ENCODE measurements at regions not wholly inside any gene's neighbourhood (a gene's known extent, or its start where the extent isn't known, plus 50 kb on each side); places are given as distances from the start of the nearest gene placed in this dataset.
"Not testable (repeated sequence)": the region's sequence is repeated elsewhere in the genome, so short reads cannot be mapped to it uniquely, and the experiment has no call there.

- H3K4me3 Mint-ChIP-seq: no peak overlapping the region
Observed at GRCh38 chr6:12482386-12483375, 192.5 kb downstream of the EDN1 start.

GRCh38 chr6:12483712-12484111 lies 193.6 kb downstream of the EDN1 start:
- DNase-seq (no peak), ATAC-seq (replicated peaks) (peak; percentile 50 to 51)

More at GRCh38 chr6:12482386-12483375, 192.5 kb downstream of the EDN1 start:
- no peak overlapping the region for H3K27ac Mint-ChIP-seq
- peak in 1 of 2 donors; percentile 14 for ATAC-seq (replicated peaks)
- no peaks in the 10 kb centered on the region for H3K36me3 Mint-ChIP-seq
- peaks cover 0 to 4% of the 10 kb centered on the region in 2 donors for H3K27me3 Mint-ChIP-seq
- DNase-seq: no peak
- H3K4me1 Mint-ChIP-seq: peaks cover 7 to 9% of the 10 kb centered on the region in 2 donors
- no peaks in the 10 kb centered on the region for H3K9me3 Mint-ChIP-seq

GRCh38 chr6:12484519-12484918 lies 194.4 kb downstream of the EDN1 start:
- no peaks in the 10 kb centered on the region for H3K36me3 Mint-ChIP-seq
- no peaks in the 10 kb centered on the region for H3K9me3 Mint-ChIP-seq
- H3K27ac Mint-ChIP-seq: no peak overlapping the region
- ATAC-seq (replicated peaks) (no peak), DNase-seq (no peak)
- peaks cover 7 to 9% of the 10 kb centered on the region in 2 donors for H3K4me1 Mint-ChIP-seq
- H3K27me3 Mint-ChIP-seq: peaks cover 0 to 7% of the 10 kb centered on the region in 2 donors
- no peak overlapping the region for H3K4me3 Mint-ChIP-seq

More at GRCh38 chr6:12483712-12484111, 193.6 kb downstream of the EDN1 start:
- H3K4me1 Mint-ChIP-seq: peaks cover 7 to 9% of the 10 kb centered on the region in 2 donors
- H3K9me3 Mint-ChIP-seq: no peaks in the 10 kb centered on the region
- H3K27ac Mint-ChIP-seq: no peak overlapping the region
- H3K27me3 Mint-ChIP-seq: peaks cover 0 to 4% of the 10 kb centered on the region in 2 donors
- H3K4me3 Mint-ChIP-seq: peak overlapping the region; percentile 45 to 56
- H3K36me3 Mint-ChIP-seq: no peaks in the 10 kb centered on the region

- DNase-seq: no peak
- Mint-ChIP-seq H3K4me1 (peaks cover 7 to 9% of the 10 kb centered on the region in 2 donors), H3K27ac (no peak overlapping the region), H3K27me3 (peaks cover 0 to 3% of the 10 kb centered on the region in 2 donors), H3K9me3 (no peaks in the 10 kb centered on the region), H3K36me3 (no peaks in the 10 kb centered on the region), H3K4me3 (no peak overlapping the region)
- no peak for ATAC-seq (replicated peaks)
Observed at GRCh38 chr6:12485226-12485764, 195.1 kb downstream of the EDN1 start.

GRCh38 chr6:12485837-12486236 lies 195.7 kb downstream of the EDN1 start:
- no peak for DNase-seq
- no peak overlapping the region for H3K27ac Mint-ChIP-seq
- peaks cover 7 to 9% of the 10 kb centered on the region in 2 donors for H3K4me1 Mint-ChIP-seq
- ATAC-seq (replicated peaks): no peak
- no peak overlapping the region for H3K4me3 Mint-ChIP-seq
- H3K36me3 Mint-ChIP-seq: no peaks in the 10 kb centered on the region
- H3K9me3 Mint-ChIP-seq: no peaks in the 10 kb centered on the region
- peaks cover 0 to 3% of the 10 kb centered on the region in 2 donors for H3K27me3 Mint-ChIP-seq

GRCh38 chr6:12490351-12490903 lies 200.3 kb downstream of the EDN1 start:
- ATAC-seq (replicated peaks) (no peak), DNase-seq (no peak)
- Mint-ChIP-seq H3K9me3 (no peaks in the 10 kb centered on the region), H3K36me3 (no peaks in the 10 kb centered on the region), H3K27ac (no peak overlapping the region), H3K4me3 (no peak overlapping the region), H3K27me3 (peaks cover 7 to 9% of the 10 kb centered on the region in 2 donors), H3K4me1 (no peaks in the 10 kb centered on the region)

GRCh38 chr6:12490904-12491571 lies 200.9 kb downstream of the EDN1 start:
- no peaks in the 10 kb centered on the region for H3K4me1 Mint-ChIP-seq
- H3K27ac Mint-ChIP-seq: no peak overlapping the region
- peaks cover 7 to 13% of the 10 kb centered on the region in 2 donors for H3K27me3 Mint-ChIP-seq
- DNase-seq (no peak), ATAC-seq (replicated peaks) (no peak)
- no peaks in the 10 kb centered on the region for H3K36me3 Mint-ChIP-seq
- H3K4me3 Mint-ChIP-seq: no peak overlapping the region
- no peaks in the 10 kb centered on the region for H3K9me3 Mint-ChIP-seq

GRCh38 chr6:12492929-12493328 lies 202.8 kb downstream of the EDN1 start:
- not testable (repeated sequence) for H3K27ac Mint-ChIP-seq; DNase-seq; H3K36me3 Mint-ChIP-seq; H3K4me1 Mint-ChIP-seq; H3K9me3 Mint-ChIP-seq; H3K4me3 Mint-ChIP-seq; ATAC-seq (replicated peaks)
- H3K27me3 Mint-ChIP-seq: peaks cover 22 to 25% of the 10 kb centered on the region in 2 donors

- H3K36me3 Mint-ChIP-seq: no peaks in the 10 kb centered on the region
- H3K27me3 Mint-ChIP-seq: peaks cover 22 to 27% of the 10 kb centered on the region in 2 donors
- no peaks in the 10 kb centered on the region for H3K9me3 Mint-ChIP-seq
- no peaks in the 10 kb centered on the region for H3K4me1 Mint-ChIP-seq
- no peak overlapping the region for H3K27ac Mint-ChIP-seq
- DNase-seq: no peak
- H3K4me3 Mint-ChIP-seq: no peak overlapping the region
- no peak for ATAC-seq (replicated peaks)
Observed at GRCh38 chr6:12493446-12493845, 203.3 kb downstream of the EDN1 start.

- H3K27ac Mint-ChIP-seq: no peak overlapping the region
- no peaks in the 10 kb centered on the region for H3K36me3 Mint-ChIP-seq
- ATAC-seq (replicated peaks) (no peak), DNase-seq (no peak)
- H3K27me3 Mint-ChIP-seq: peaks cover 22 to 33% of the 10 kb centered on the region in 2 donors
- peaks cover 0 to 1% of the 10 kb centered on the region in 2 donors for H3K9me3 Mint-ChIP-seq
- no peak overlapping the region for H3K4me3 Mint-ChIP-seq
- no peaks in the 10 kb centered on the region for H3K4me1 Mint-ChIP-seq
Observed at GRCh38 chr6:12494161-12494560, 204.0 kb downstream of the EDN1 start.

- Mint-ChIP-seq H3K27me3 (peaks cover 9 to 17% of the 10 kb centered on the region in 2 donors), H3K4me3 (no peak overlapping the region), H3K9me3 (peaks cover 0 to 3% of the 10 kb centered on the region in 2 donors), H3K36me3 (no peaks in the 10 kb centered on the region), H3K27ac (no peak overlapping the region), H3K4me1 (no peaks in the 10 kb centered on the region)
- ATAC-seq (replicated peaks) (no peak), DNase-seq (no peak)
Observed at GRCh38 chr6:12501990-12502389, 211.8 kb downstream of the EDN1 start.

GRCh38 chr6:12504325-12504966 lies 212.1 kb upstream of the PHACTR1 start:
- DNase-seq (no peak), ATAC-seq (replicated peaks) (peak; percentile 73 to 75)
- Mint-ChIP-seq H3K27me3 (peaks cover 0 to 11% of the 10 kb centered on the region in 2 donors), H3K4me1 (no peaks in the 10 kb centered on the region), H3K9me3 (peaks cover under 1 to 4% of the 10 kb centered on the region in 2 donors), H3K36me3 (no peaks in the 10 kb centered on the region), H3K4me3 (no peak overlapping the region), H3K27ac (no peak overlapping the region)

- no peak for DNase-seq
- Mint-ChIP-seq H3K27me3 (peaks cover 0 to 11% of the 10 kb centered on the region in 2 donors), H3K9me3 (peaks cover 0 to 4% of the 10 kb centered on the region in 2 donors), H3K4me1 (no peaks in the 10 kb centered on the region), H3K36me3 (no peaks in the 10 kb centered on the region), H3K27ac (no peak overlapping the region), H3K4me3 (no peak overlapping the region)
- no peak for ATAC-seq (replicated peaks)
Observed at GRCh38 chr6:12505486-12505885, 211.1 kb upstream of the PHACTR1 start.

GRCh38 chr6:12506159-12506558 lies 210.4 kb upstream of the PHACTR1 start:
- no peak for DNase-seq
- Mint-ChIP-seq H3K4me3 (no peak overlapping the region), H3K27ac (no peak overlapping the region), H3K27me3 (peaks cover 0 to 11% of the 10 kb centered on the region in 2 donors), H3K36me3 (no peaks in the 10 kb centered on the region), H3K4me1 (no peaks in the 10 kb centered on the region), H3K9me3 (peaks cover 0 to 4% of the 10 kb centered on the region in 2 donors)
- ATAC-seq (replicated peaks): no peak

Measured in stimulated activated naive B cell treated with anti-CD40 and anti-IgM and Interleukin-4, amounts not matched to agents 10 μg/mL and 1 μg/mL and 100 μg/mL, for 72 hours (primary cell).